Stimulated activated CD4-positive, alpha-beta T cell treated with anti-CD3 and anti-CD28 coated beads, Interleukin-1b, Interleukin-23, amount 100 ng/mL, for 48 hours (primary cell): ENCODE measurements at regions not wholly inside any gene's neighbourhood (a gene's known extent, or its start where the extent isn't known, plus 50 kb on each side); places are given as distances from the start of the nearest gene placed in this dataset.

Experiments used
- DNase-seq: peaks from one replicate; pipeline ENCODE4 v3.0.0-alpha.2; 2020

GRCh38 chr6:139625081-139625939, 250.9 kb upstream of the CITED2 start:
- no peak for DNase-seq

DNA sequence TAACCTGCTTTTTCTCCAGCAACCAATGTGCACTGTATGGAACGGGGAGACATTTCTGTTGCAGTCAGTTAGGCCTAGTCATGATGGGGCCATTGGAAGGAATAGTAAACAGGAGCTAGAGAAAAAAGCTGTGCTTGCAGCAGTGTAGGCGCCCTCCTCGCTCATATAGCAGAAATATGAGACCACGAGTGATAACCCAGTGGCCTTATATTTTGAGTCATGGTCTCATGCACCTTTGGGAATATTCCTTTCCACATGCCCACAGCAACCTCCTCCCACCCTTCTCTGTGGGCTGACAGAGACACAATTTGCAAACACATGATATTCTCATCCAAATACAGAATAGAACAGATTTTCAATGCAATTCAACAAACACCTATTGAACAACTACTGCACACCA, 248.9 kb upstream of the CITED2 start:
- DNase-seq = no peak

GRCh38 chr6:139613496-139613895, 239.0 kb upstream of the CITED2 start:
- DNase-seq = no peak

DNA sequence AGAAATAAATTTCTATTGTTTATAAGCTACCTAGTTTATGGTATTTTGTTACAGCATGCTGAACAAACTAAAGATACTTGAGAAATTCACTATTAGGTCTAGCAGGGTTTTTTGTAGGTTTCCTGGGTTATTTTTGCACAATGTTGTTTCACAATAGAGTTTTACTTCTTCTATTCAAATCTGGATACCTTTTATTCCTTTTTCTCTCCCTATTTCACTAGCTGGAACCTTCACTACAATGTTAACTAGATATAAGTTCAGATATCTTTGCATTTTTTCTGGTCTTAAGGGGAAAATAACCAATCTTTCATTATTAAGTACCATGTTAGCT, 237.7 kb upstream of the CITED2 start:
- DNase-seq = no peak

DNA sequence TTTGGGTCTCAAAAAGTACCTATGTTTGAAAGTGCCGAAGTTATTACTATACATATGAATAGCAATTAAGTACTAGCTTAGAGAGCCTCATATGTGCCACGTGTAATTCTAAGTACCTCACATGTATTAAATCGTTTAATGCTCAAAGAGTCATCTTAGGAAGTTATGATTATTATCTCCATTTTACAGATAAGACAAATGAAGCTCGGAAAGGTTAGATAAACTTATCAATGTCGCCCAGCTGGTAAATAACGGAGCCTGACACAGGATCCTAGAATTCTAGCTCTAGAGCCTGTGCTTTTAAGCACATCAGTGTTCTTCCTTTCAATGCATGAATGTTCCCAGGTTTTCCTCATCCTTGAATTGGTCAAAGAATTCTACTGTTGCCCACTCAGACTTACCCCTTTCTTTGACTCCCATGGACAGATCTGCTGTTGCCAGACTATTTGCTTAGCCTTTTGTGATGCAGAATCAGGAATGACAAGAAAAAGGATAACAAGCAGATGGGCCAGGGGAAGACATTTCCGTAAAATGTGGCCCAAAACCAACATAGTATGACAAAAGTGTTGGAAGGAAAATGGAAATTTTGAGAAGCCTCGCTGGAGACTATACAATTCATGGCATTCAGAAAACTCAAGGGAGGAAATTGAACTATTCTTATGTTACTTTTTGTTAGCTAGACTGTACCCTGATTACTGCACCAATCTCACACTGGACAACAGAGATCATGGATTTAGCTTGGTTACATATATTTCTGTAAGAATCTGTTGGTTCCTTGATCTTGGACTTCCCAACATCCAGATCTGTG, 237.1 kb upstream of the CITED2 start:
- DNase-seq = no peak

DNA sequence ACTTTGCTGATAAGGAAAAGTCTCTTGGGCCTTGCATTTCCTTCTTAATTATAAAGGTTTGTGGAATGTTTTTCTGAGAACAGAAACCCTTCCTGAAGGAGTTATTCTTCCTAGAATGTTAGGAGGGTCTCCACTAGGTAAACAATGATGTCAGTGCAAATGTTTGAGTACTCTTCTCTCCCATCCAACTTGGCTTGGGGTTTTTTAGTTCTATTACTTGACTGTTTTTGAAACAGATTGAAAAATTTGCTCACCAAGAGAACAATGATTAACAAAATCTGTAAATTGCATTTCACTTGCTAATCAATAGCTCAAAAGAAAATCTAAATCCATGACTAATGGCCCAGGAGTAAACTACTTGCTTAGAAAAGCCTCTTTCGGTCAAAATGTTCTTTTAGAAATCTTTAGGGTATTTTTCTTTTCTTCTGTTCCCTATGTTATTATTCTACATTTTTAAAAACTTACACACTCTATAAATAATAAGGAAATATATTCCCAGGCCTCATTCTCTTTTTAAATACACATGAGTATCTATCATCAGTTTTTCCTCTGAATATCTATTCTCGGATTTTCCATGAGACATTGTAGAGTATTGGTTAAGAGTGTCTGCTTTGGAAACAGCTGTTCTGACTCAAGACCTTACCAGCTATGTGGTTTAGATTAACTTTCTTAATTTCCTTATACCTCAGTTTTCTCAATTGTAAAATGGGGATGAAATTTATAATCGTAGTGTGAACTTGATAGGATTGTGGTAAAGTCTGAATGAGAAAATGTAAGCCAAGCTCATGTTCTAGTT, 234.2 kb upstream of the CITED2 start:
- DNase-seq = no peak

GRCh38 chr6:139605350-139605749, 230.9 kb upstream of the CITED2 start:
- no peak for DNase-seq

DNA sequence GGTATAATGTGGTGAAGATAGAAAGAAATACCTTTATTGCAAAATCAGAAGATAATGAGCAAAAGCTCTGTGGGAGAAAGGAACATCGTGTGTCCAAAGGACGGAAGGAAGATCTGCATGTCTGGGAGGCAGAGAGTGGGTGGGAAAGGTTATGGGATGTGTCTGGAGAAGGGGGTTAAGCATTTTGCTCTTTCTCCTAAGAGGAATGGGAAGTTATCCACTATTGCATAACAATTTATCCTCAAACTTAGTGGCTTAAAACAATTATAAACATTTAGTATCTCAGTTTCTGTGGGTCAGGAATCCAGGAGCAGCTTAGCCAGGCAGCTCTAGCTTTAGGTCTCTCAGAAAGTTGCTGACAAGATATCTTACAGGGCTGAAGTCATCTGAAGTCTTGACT, 229.1 kb upstream of the CITED2 start:
- DNase-seq = no peak

GRCh38 chr6:139602577-139602976, 228.1 kb upstream of the CITED2 start:
- no peak for DNase-seq

- no peak for DNase-seq
Observed at GRCh38 chr6:139600919-139601475, 226.5 kb upstream of the CITED2 start.

DNA sequence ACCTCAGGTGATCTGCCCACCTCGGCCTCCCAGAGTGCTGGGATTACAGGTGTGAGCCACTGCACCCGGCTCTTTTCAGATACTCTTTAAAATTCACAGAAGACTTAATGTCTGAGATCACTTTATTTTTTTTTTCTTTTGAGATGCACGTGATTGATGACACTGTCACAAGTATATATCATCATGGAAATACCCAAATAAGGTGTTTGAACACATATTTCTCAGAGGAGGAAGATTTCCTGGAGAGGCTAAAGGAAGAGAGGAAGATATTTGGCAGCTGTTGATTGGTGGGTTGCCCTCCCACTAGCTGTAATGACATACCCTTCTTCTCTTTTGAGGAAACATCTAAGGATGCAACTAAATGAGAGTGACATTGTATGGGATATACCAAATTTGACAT, 225.9 kb upstream of the CITED2 start:
- no peak for DNase-seq

- DNase-seq = no peak
Observed at GRCh38 chr6:139597771-139598755, 223.6 kb upstream of the CITED2 start.

DNA sequence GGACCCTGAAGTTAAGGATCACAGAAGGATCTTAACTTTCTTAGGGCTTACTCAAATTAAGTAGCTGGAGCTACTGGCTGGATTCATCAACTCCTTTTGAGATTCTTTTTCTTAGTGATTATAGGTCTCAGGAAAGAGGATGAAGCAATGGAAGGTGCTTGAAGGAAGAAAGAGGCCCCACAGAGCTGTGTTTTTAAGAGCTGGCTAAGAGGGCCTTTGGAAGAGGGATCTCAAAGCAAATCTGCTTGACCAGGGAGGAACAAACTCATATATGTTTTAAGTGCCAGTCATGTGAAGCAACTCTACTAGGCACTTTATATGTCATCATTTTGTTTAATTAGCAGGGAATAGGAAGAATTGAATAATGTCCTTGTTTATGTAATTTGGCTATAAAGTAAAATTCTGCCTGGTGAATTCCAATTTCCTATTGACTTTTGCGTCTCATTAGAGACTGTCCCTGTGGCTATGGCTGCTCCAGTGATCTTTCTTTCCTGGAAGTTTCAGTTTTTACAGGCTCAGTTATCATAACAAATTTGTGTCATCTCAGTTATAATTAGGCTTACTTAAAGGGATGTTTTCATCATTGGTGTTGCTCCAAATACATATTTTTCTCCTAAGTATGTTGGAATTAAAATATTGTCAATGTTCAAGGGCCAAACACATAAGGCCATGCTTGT, 222.8 kb upstream of the CITED2 start:
- DNase-seq = no peak

DNA sequence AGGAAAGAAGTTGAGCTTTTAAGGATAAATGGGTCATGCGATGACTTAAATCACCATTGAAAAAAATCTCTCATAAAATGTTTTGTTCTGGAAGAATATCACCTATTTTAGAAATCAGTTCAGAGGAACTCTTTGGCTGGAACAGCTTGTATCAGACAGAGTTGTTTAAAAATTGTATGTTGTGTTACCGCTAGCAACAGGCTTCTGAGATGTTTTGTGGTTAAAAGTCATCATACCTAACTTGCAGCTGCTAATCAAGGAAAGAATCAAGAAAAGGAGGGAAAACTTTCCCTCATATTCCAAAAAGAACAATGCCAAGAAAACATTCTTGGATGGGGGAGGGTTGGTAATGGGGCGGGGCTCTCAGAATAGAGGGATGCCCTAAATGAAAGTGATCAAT, 220.7 kb upstream of the CITED2 start:
- DNase-seq = no peak

DNA sequence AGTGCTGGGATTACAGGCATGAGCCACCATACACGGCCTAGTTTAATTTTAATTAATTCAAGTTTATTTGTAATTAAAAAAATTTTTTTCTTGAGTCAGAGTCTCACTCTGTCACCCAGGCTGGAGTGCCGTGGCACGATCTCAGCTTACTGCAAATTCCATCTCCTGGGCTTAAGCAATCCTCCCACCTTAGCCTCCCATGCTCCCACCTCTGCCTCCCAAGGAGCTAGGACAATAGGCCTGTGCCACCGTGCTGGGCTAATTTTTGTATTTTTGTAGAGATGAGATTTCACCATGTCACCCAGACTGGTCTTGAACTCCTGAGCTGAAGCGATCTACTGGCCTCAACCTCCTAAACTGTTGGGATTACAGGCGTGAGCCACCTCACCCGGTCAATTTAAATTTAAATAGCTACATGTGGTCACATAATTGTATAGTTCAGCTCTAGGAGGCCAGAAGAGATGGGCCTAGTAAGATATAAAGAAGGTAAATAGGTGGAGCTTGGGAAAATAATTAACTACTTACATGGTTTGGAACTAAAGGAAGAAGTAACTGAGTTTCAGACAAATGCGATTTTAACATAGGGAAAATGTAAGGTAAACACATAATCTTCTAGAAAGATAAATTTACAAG, 220.0 kb upstream of the CITED2 start:
- no peak for DNase-seq

GRCh38 chr6:139593081-139593480, 218.6 kb upstream of the CITED2 start:
- DNase-seq = no peak

DNA sequence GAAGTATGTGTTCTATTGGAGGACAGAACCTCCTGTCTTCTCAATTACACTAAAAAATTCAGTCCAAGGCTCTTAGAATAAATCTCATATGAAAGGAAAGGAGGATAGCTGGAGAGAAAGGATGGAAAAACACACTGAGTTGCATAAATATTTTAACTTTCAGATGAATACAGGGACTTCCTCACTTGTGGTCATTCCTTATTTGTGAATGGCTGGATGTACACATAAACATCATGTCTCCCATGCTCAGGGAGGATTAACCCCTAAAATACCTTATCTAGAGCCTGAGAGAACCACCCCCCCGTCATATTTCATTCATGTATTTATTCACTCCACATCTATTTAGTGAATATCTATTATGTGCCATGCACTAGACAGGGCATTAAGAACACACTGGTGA, 217.6 kb upstream of the CITED2 start:
- no peak for DNase-seq

DNA sequence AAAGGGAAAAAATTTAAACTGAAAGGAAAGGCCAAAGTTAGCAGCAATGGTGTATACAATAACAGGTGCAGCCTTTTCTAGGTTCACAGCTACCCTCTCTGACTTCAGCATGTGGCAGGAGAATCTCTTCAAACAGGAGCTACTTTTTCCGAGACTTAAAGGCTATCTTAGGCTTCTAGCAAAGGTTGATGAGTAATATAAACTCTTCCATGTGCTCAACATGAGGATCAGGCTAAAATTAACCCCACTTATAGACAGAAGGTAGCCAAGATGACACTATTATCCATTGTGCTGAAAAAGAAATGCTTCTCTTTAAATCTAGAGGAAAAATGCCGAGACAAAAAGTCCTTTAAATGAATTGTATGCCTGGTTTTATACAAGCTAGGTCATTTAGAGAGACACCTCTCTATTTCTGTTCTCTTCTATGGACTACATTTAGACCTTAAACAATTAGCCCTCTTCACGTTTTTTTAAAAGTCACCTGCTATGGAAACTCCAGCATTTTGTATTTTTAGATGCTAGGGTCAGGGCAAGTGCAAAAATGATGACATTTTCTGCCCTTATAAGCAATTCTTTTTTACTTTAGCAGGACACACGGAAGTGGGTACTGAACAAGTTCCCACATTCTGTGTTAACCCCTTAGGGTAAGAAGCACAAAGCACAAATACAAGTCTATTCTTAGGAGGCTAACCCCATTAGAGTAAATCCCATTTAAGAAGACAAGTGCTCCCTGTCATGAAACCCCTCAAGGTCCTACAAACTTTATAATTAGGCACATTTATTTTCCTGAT, 216.8 kb upstream of the CITED2 start:
- no peak for DNase-seq

GRCh38 chr6:139590206-139590605, 215.8 kb upstream of the CITED2 start:
- DNase-seq = no peak
